ENCODE measurements at regions not wholly inside any gene's neighbourhood (a gene's known extent, or its start where the extent isn't known, plus 50 kb on each side); places are given as distances from the start of the nearest gene placed in this dataset.
"Not testable (repeated sequence)": the region's sequence is repeated elsewhere in the genome, so short reads cannot be mapped to it uniquely, and the experiment has no call there.

GRCh38 chrY:26638063-26638462 is 1016.1 kb downstream of the CDY1 start:
- DNase-seq: no peak

GRCh38 chrY:26645856-26646255 is 1023.9 kb downstream of the CDY1 start:
- DNase-seq: not testable (repeated sequence)

- DNase-seq: not testable (repeated sequence)
These were observed 1026.3 kb downstream of the CDY1 start for GRCh38 chrY:26648240-26648639.

GRCh38 chrY:26664245-26664644 is 1042.3 kb downstream of the CDY1 start:
- not testable (repeated sequence) for DNase-seq

- not testable (repeated sequence) for DNase-seq
These were observed 1044.8 kb downstream of the CDY1 start for GRCh38 chrY:26666691-26667090.

GRCh38 chrY:26669243-26669642 is 1047.3 kb downstream of the CDY1 start:
- DNase-seq: not testable (repeated sequence)

GRCh38 chrY:26670360-26670871 is 1048.5 kb downstream of the CDY1 start:
- DNase-seq: peak in 1 of 2 experiments; percentile 26

- peak in 1 of 2 experiments; percentile 31 for DNase-seq
These were observed 1049.3 kb downstream of the CDY1 start for GRCh38 chrY:26670881-26671879.
